ENCODE measurements at regions not wholly inside any gene's neighbourhood (a gene's known extent, or its start where the extent isn't known, plus 50 kb on each side); places are given as distances from the start of the nearest gene placed in this dataset.

DNA sequence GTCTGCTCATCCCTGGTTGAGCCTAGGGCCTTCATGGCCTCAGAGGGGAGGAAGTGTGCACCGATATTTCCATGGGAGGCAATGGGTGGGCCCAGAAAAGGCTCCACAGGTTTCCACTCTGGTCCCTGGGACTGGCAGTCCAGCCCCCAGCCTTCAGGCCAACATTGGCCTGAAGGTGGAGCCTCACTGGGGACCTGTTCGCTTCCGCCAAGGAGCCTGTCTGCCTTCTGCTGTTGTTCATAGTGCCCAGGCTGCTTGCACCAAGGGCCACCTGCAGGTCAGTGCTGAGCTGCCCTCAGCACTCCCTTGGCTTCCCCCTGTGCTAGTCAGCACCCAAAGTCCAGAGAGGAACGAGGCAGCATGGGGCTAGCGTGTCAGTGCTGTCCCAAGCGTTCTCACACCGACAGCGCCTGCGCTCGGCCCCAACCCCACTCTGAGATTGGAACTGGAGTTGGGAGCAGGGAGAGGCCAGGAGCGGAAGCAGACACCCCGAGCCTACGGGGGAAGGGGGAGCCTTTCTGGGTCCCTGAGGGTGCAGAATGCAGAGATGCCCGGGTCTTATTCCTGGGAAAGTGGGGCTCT lies 720.7 kb downstream of the PCDH18 start:
- ATAC-seq = no peak
- TF ChIP-seq, protein P1, sequence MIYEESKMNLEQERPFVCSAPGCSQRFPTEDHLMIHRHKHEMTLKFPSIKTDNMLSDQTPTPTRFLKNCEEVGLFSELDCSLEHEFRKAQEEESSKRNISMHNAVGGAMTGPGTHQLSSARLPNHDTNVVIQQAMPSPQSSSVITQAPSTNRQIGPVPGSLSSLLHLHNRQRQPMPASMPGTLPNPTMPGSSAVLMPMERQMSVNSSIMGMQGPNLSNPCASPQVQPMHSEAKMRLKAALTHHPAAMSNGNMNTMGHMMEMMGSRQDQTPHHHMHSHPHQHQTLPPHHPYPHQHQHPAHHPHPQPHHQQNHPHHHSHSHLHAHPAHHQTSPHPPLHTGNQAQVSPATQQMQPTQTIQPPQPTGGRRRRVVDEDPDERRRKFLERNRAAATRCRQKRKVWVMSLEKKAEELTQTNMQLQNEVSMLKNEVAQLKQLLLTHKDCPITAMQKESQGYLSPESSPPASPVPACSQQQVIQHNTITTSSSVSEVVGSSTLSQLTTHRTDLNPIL (CRISPR knock-in tag; IDR thresholded peaks at IDR 0.05; ENCODE audit: low read depth) = no peak
- TF ChIP-seq RARB (CRISPR knock-in tag; IDR thresholded peaks at IDR 0.05) (no peak), ZFP3 (CRISPR knock-in tag; IDR thresholded peaks at IDR 0.05) (no peak), ZNF8 (CRISPR knock-in tag; IDR thresholded peaks at IDR 0.05) (no peak), TOX (CRISPR knock-in tag; IDR thresholded peaks at IDR 0.05; ENCODE audit: borderline replicate concordance) (no peak), TCF4 (CRISPR knock-in tag; IDR thresholded peaks at IDR 0.05; ENCODE audit: borderline replicate concordance) (no peak)
- TF ChIP-seq, protein P2, sequence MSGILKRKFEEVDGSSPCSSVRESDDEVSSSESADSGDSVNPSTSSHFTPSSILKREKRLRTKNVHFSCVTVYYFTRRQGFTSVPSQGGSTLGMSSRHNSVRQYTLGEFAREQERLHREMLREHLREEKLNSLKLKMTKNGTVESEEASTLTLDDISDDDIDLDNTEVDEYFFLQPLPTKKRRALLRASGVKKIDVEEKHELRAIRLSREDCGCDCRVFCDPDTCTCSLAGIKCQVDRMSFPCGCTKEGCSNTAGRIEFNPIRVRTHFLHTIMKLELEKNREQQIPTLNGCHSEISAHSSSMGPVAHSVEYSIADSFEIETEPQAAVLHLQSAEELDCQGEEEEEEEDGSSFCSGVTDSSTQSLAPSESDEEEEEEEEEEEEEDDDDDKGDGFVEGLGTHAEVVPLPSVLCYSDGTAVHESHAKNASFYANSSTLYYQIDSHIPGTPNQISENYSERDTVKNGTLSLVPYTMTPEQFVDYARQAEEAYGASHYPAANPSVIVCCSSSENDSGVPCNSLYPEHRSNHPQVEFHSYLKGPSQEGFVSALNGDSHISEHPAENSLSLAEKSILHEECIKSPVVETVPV (CRISPR knock-in tag; IDR thresholded peaks at IDR 0.05) = no peak
- TF ChIP-seq, protein P3, sequence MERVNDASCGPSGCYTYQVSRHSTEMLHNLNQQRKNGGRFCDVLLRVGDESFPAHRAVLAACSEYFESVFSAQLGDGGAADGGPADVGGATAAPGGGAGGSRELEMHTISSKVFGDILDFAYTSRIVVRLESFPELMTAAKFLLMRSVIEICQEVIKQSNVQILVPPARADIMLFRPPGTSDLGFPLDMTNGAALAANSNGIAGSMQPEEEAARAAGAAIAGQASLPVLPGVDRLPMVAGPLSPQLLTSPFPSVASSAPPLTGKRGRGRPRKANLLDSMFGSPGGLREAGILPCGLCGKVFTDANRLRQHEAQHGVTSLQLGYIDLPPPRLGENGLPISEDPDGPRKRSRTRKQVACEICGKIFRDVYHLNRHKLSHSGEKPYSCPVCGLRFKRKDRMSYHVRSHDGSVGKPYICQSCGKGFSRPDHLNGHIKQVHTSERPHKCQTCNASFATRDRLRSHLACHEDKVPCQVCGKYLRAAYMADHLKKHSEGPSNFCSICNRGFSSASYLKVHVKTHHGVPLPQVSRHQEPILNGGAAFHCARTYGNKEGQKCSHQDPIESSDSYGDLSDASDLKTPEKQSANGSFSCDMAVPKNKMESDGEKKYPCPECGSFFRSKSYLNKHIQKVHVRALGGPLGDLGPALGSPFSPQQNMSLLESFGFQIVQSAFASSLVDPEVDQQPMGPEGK (CRISPR knock-in tag; IDR thresholded peaks at IDR 0.05; ENCODE audit: borderline replicate concordance) = no peak

DNA sequence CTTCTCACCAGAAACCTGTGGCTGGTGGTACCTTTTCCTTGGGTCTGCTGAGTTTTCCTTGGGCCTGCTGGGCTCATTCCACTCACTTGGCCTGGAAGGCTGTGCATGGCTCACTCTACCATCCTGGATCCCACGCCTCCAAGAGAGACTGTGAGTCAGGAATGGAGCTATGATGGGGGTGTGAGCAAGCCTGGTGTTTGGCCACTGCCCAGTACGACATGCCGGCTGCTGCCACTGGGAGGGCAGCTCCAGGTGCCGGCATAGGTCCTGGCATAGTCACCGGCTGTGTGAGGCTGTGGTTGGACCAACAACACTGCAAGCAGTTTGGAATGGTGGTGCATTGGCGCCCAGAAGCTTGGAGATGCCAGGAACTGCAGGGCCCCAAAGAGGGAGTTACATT lies 721.7 kb downstream of the PCDH18 start:
- ATAC-seq = no peak
- TF ChIP-seq SNAI2 (CRISPR knock-in tag; IDR thresholded peaks at IDR 0.05) (no peak), OSR1 (CRISPR knock-in tag; IDR thresholded peaks at IDR 0.05) (no peak), ZC3H10 (CRISPR knock-in tag; IDR thresholded peaks at IDR 0.05) (no peak), ZNF70 (CRISPR knock-in tag; IDR thresholded peaks at IDR 0.05) (no peak)
- TF ChIP-seq, protein P1 (CRISPR knock-in tag; IDR thresholded peaks at IDR 0.05; ENCODE audit: low read depth) = no peak

DNA sequence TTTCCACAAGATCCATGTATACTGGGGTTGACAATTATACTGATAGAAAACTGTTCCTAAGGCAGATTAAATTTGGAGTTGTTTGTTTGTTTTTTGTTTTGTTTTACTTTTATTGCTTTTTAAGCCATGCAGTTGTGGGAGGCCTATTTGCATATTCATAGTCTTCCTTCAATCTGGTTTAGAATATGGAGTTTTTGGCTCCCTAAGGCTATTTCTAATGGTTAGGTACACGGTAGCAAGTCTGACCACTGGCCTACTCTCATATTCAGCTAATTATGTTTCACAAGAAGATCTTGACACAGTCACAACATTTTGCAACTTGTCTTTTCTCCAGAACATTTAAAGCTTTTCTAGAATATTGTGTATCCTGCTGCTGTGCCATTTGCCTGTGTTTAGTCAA lies 725.5 kb downstream of the PCDH18 start:
- ATAC-seq = no peak
- TF ChIP-seq ZNF70 (CRISPR knock-in tag; IDR thresholded peaks at IDR 0.05) (no peak), ZNF565 (CRISPR knock-in tag; conservative IDR thresholded peaks at IDR 0.05; ENCODE audit: low read depth) (no peak), ISL1 (CRISPR knock-in tag; IDR thresholded peaks at IDR 0.05) (no peak), OSR1 (CRISPR knock-in tag; IDR thresholded peaks at IDR 0.05) (no peak)
- TF ChIP-seq, protein P4, sequence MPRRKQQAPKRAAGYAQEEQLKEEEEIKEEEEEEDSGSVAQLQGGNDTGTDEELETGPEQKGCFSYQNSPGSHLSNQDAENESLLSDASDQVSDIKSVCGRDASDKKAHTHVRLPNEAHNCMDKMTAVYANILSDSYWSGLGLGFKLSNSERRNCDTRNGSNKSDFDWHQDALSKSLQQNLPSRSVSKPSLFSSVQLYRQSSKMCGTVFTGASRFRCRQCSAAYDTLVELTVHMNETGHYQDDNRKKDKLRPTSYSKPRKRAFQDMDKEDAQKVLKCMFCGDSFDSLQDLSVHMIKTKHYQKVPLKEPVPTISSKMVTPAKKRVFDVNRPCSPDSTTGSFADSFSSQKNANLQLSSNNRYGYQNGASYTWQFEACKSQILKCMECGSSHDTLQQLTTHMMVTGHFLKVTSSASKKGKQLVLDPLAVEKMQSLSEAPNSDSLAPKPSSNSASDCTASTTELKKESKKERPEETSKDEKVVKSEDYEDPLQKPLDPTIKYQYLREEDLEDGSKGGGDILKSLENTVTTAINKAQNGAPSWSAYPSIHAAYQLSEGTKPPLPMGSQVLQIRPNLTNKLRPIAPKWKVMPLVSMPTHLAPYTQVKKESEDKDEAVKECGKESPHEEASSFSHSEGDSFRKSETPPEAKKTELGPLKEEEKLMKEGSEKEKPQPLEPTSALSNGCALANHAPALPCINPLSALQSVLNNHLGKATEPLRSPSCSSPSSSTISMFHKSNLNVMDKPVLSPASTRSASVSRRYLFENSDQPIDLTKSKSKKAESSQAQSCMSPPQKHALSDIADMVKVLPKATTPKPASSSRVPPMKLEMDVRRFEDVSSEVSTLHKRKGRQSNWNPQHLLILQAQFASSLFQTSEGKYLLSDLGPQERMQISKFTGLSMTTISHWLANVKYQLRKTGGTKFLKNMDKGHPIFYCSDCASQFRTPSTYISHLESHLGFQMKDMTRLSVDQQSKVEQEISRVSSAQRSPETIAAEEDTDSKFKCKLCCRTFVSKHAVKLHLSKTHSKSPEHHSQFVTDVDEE (CRISPR knock-in tag; IDR thresholded peaks at IDR 0.05) = no peak

DNA sequence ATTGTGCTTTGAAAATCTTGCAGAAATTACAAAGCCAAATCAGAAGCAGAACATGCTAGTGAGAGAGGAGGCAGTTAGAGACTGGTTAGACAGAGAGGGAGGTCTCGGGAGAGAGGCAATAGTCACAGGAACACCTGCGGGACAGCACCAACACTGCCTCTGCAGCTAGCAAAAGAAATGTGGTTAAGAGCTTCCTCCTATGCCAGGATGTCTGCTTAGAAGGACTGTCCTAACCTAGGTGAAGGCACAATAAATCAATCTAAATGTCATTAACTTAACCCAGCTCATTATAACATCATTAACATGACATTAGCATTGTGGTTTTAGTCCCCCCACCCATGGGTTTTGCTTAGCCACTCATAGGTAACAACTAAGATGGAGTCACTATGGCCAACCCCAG lies 726.7 kb downstream of the PCDH18 start:
- TF ChIP-seq CSDC2 (CRISPR knock-in tag; IDR thresholded peaks at IDR 0.05) (no peak), SNAI2 (CRISPR knock-in tag; IDR thresholded peaks at IDR 0.05) (no peak), GLIS3 (CRISPR knock-in tag; IDR thresholded peaks at IDR 0.05) (no peak), TOX (CRISPR knock-in tag; IDR thresholded peaks at IDR 0.05; ENCODE audit: borderline replicate concordance) (no peak), ISL1 (CRISPR knock-in tag; IDR thresholded peaks at IDR 0.05) (no peak), ZNF8 (CRISPR knock-in tag; IDR thresholded peaks at IDR 0.05) (no peak)
- TF ChIP-seq, protein P1 (CRISPR knock-in tag; IDR thresholded peaks at IDR 0.05; ENCODE audit: low read depth) = no peak
- TF ChIP-seq, protein P3 (CRISPR knock-in tag; IDR thresholded peaks at IDR 0.05; ENCODE audit: borderline replicate concordance) = no peak
- TF ChIP-seq, protein P5, sequence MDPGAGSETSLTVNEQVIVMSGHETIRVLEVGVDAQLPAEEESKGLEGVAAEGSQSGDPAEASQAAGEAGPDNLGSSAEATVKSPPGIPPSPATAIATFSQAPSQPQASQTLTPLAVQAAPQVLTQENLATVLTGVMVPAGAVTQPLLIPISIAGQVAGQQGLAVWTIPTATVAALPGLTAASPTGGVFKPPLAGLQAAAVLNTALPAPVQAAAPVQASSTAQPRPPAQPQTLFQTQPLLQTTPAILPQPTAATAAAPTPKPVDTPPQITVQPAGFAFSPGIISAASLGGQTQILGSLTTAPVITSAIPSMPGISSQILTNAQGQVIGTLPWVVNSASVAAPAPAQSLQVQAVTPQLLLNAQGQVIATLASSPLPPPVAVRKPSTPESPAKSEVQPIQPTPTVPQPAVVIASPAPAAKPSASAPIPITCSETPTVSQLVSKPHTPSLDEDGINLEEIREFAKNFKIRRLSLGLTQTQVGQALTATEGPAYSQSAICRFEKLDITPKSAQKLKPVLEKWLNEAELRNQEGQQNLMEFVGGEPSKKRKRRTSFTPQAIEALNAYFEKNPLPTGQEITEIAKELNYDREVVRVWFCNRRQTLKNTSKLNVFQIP (CRISPR knock-in tag; IDR thresholded peaks at IDR 0.05; ENCODE audit: borderline replicate concordance, low read depth) = no peak
- ATAC-seq = no peak

Measured in SK-N-SH treated with all-trans-retinoic acid at 6 μM for 48 hours (cell line).